Cerebellar nuclear complex (tissue), 1 donor: ENCODE measurements at regions not wholly inside any gene's neighbourhood (a gene's known extent, or its start where the extent isn't known, plus 50 kb on each side); places are given as distances from the start of the nearest gene placed in this dataset.

ENCODE experiments used
- DNase-seq, 2 experiments: peaks; one replicate each; lab custom pipeline; 2025; lab: John Stamatoyannopoulos, UW

DNA sequence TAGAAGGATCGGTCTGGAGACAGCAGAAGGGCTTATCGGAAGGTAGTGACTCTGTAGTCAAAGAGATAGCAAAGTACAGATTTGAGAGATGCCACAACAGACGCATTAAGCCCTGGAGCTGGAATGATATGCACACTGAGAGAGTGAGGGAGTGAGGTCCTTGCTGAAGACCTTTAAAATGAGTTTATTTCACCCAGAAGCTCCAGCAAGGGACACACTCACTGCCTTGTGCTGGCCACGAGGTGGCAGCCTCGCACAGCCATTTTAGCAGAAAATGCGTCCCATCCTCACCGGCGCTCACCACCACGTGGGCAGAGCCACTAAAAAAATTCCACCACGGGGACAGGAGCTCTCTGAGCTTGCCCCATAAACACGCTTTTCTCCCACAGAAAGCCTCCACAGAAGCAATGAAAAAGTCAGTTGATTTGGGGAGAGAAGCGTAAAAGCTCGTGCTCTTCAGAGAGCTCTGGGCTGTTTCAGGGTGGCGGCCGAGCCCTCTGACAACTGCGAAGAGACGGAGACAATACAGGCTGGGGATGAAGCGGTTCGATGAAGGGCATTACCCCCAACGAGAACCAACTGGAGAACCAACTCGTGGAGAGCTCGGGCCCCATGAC, 163.0 kb upstream of the KLF14 start:
- no peak for DNase-seq

DNA sequence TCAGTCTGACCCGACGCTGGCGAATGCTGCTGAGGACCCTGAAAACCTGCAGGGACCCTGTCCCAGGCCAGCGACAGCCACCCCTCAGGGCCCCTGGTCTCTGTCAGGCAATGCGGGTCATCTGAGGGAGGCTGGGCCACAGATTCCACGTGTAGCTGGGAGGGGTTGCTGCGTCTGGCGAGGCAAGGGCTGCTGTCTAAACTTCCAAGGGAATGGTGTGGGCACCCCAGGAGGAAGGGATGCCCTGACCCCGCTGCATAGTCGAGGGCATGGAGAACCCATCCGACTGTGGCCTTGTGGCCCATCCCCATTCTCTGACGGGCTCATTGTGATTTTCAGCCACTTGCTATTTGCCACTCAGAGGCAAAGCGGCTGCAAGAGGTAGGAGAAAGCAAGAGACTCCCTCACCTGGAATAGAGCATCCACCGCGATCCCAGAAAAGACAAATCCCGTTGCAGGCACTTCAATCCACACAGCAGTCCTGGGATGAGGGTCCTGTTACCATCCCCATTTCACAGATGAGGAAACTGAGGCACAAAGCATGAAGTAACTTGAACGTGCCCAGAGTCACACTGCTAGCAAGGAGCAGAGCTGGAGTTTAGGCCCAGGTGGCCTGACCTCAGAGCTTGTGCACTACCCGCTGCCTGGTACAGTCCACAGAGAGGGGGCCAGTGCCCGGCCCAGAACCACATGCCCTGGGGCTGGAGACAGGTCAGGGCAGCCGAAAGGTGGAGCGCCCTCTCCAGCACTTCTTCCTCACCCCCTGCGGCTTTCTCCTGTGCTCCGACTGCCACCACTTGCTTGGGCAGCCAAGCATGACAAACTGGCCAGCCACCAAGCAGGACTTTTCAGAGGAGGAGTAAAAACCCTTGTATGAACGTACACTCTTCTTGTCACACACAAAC, 163.8 kb upstream of the KLF14 start:
- DNase-seq = no peak

DNA sequence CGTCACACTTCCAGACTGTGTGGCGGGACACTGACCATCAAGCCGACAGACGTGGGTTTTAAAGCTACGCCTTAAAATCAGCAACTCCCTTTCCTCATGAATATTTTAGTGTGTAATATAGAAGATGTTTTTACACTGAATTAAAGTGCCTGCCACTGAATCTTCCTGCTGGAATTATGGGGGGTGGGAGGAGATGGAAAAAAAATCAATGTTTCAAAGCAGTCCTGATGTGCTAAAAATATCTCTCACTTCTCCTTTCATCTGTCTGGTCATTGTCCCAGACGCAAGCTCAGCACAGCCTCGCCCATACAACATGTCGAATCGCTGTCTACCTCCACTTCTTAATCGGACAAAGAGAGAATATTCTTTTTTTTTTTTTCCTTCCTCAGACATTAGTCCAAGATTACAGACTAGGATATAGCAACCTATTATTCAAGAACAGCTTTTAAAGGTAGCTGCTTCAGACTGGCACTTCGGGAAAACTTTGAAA, 165.1 kb upstream of the KLF14 start:
- no peak for DNase-seq

DNA sequence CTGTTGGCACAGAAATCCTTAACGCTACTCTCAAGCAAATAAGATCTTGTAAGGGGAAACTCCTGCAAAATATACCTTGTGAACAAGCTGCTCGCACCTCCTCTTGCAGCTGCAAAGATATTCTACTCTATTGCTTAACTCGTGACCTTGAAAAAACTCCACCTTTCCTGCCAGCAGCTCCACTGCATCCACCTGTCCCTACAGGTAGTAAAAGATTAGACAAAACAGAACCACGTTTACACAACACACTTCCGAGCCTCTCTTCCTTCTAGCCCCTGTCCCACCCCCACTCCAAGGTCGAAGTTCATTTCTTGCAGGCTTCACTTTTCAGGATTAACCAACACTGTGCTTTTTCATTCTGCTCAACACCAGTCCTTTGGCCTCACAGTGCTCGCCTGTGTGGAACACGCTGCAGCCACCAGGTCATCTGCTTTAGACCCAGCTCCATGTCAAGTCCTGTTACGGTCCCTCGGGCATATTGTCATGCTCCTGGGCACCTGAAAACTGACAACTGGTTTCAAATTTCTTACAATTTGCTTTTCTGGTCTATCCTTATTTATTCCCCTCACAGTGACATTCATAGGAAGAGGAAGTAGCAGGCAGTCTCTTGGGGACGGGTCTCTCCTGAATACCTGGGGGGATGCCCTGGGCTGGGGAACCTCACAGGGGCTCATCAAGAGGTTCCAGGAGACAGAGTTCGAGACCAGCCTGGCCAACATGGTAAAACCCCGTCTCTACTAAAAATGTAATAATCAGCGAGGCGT, 165.8 kb upstream of the KLF14 start:
- DNase-seq = no peak

DNA sequence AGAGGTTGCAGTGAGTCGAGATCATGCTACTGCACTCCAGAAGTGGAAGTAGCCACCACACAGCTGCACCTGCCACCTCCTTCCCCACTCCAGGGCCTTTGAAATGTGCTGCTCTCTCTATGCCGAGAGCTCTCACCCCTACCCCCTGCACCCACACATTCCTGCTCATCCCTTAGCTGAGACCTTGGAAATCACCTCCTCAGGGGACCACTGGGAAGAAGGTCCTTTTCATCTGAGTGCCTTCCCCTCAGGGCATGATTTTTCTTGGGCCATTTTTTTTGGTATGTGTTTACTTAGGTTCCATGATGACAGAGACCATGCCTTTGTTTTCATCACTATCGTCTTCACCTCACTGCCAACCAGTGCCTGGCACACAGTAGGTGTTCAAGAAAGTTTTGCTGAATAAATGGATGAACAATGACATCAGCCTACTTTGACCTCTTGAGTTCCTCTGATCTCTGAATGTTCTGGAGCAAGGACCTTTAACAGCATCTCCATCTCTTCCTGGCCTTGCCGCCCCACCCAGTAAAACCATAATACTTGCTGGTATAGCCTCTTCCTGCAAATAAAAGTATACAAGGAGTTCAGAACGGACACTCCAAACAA, 166.6 kb upstream of the KLF14 start:
- DNase-seq = no peak

DNA sequence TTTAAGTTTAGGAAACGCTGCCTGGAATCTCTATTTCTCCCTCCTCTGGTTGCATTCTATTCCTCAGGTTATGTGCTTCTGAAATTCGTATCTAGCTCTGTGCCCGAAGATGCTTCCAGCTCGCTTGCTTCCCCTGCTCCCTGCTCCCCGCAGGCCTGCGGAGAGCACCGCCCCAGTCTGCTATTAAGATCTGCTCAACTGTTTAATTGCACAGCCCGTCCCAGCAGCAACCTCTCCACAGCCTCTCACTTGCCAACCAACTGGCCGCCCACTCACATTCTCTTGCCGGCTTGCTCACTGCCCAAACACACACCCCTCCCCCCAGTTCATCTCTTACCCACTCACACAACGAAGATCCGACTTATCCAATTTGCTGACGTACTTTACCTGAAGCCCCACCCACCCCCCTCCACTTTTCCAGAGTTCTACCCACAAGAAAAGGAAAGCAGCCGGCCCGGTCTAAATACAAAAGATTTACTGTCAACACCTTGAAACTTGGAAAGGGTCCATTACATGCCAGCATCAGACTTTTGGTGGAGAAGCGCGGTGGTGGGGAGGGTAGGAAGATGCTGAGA, 167.3 kb upstream of the KLF14 start:
- DNase-seq = peak in 1 of 2 experiments; percentile 14

DNA sequence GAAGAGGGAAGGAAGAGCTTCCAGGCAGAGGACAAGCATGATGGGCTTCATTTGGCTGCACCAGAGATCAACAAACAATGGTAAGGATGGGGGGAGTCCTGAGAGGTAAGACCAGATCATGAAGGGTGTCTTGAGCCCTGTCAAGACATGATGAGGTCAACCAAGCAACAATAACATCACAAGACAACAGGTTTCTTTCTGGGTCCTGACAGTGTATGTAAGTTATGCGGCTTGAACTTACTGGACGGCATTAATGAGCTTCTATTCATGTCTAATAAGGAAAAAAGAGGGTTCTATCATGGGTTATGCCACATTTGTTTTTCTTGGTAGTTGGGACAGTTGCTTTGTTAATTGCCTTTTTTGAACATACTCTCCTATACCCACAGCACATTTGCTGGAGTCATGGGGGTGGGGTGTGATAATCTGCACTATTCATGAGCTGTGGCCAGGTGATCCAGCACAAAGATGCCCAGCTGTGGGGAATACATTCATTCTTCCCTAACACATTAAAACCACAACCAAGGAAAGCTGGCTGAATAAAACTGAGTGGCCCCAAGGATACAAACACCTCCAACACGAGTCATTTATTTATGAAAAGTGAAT, 168.8 kb upstream of the KLF14 start:
- no peak for DNase-seq

DNA sequence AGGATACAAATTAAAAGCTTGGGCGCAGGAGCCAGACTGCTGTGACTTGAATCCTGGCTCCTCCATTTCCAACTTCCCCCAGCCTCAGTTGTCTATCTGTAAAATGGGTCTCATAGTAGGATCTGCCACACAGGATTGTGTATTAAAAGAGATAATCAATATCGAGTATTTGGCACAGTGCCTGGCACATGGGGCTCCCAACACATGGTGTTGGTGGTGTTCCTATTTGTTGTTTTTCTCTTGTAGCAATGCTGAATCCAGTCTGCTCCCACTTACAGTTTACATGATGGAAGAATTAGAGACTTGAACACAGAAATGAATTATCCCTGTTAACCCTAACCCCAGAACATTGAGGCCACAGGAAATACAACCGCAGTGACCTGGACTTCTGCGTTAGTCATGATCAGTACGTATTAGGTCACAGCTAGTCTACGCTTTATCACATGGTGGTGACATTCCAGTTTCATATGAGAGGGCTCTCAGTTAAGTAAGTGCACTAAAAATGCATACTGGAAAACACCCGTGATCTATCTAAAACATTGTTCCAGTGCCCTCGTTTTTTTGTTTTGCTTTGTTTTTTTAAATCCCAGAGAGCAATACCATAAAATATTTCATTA, 169.5 kb upstream of the KLF14 start:
- no peak for DNase-seq

DNA sequence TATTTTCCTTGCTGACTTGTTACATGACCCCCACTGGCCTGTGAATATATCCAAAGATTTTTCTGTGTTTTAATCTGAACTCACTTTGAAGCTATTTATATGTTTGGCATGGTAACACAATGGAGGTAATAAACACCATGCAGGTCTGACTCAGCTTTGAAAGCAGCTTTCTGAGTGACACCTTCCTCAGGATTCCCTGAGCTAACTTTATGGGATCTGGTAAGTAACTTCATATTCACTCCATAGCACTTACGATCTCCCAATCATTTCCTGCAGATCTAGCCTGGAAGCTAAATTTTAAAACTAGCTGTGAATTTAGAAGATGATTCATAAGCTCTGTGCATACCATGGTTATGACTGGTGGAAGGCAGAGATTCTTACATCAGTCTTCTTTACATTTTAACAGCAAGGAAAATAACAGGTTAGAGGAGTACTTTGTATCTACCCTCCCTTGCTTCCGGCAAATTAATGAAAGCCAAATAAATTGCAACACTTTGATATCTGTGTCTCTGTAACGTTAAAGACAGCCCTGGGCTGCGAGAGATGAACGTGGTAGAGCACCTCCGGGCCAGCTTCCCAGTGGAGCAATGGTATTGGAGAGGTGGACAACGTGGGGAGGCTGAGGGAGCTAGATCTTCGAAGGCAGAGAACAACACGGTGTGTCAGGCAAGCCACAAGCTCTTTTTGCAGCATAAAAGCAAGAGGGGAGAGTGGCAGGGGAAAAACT, 170.2 kb upstream of the KLF14 start:
- no peak for DNase-seq

DNA sequence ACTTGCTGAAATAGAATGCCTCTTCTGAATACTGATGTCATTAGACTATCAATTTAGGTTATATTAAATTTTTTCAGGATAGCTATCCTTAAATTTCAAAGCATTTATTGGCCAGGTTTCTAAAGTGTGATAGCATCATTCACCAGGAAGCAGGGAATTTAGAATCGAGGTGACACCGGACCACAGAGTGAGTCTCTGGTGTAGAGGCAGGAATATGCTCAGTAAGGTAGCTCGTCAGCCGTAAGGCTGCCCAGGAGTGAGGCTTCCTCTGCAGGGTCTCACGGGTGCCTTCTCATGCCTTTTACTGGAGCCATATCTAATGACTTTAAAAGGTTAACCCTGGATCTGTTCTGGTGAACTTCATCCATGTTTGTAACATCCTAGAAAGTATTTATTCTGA, 170.8 kb upstream of the KLF14 start:
- no peak for DNase-seq

DNA sequence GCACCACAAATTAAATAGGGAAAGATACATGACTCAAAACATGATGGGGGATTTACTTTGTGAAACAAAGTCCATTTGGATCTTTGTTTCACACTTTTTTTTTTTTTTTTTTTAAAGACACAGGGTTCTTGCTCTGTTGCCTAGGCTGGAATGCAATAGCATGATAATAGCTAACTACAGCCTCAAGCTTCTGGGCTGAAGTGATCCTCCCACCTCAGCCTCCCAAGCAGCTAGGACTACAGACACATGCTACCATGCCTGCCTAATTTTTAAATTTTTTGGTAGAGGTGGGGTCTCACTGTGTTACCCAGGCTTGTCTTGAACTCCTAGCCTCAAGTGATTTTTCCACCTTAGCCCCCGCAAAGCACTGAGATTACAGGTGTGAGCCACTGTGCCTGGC, 172.6 kb upstream of the KLF14 start:
- no peak for DNase-seq

DNA sequence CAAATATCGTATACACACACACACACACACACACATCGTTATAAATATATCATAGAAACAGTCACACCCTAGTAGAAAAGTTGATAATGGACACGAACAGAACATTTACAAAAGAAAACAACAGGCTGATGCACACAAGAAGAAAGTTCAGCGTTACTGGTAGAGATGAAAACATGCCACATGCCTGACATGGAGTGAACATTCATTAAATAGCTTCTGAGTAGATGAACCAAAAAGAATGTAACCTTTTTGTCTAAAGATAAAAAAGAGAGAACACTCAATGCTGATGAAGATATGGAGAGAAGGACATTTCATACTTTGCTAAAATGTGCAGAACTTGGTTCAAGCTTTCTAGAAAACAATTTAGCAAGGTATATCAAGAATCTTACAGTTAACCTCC, 173.4 kb upstream of the KLF14 start:
- DNase-seq = no peak

DNA sequence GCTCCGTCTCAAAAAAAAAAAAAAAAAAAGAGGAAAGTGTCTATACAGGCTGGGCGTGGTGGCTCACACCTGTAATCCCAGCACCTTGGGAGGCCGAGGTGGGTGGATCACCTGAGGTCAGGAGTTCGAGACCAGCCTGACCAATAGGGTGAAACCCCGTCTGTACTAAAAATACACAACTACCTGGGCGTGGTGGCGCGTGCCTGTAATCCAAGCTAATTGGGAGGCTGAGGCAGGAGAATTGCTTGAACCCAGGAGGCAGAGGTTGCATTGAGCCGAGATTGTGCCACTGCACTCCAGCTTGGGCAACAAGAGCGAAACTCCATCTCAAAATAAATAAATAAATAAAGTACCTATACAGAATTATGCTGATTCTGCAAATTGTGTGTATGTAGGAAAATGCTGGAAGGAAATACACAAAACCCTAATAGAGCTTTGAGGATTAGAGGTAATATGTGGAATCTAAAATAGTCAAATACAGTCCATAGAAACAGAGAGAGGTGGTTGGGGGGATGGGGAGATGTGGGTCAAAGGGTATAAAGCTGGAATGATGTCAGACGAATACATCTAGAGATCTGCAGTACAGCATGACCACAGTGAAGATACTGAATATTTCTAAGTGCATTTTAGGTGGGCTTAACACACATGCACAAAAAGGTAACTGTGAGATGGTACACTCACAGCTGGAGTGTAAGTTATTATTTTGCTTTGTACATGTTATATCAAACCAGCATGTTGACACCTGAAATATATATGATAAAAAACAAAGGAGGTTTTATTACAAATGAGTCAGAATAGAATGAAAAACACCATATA, 174.5 kb upstream of the KLF14 start:
- DNase-seq = no peak

DNA sequence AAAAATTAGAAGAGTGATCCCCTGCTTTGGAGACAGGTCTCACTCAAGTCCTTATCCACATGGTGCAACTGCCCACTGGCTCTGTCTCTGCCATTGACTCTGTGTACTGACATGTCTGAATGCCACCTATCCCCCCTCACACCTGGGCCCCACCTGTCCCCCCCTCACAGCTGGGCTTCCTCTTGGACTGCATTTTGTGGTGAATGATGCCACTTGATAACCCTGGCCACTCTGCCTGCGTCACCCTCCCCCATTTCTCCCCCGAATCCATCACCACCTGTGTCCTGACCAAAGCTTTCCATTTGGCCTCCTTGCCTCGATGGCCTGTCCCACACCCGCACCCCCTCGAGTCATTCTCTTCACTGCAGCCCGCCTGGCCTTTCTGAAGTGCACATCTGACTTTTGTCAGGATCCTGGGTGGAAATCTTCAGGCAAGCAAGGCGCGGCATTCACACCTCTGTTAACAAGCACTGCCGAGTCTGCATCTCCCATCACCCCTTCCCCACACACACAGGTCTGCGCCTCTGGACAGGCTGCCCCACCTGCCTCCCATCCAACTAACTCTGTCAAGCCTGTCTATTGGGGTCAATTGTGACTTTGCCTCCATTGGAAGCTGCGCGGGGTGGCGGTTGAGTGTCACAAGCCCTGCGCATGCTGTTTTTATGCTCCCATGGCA, 175.3 kb upstream of the KLF14 start:
- no peak for DNase-seq

DNA sequence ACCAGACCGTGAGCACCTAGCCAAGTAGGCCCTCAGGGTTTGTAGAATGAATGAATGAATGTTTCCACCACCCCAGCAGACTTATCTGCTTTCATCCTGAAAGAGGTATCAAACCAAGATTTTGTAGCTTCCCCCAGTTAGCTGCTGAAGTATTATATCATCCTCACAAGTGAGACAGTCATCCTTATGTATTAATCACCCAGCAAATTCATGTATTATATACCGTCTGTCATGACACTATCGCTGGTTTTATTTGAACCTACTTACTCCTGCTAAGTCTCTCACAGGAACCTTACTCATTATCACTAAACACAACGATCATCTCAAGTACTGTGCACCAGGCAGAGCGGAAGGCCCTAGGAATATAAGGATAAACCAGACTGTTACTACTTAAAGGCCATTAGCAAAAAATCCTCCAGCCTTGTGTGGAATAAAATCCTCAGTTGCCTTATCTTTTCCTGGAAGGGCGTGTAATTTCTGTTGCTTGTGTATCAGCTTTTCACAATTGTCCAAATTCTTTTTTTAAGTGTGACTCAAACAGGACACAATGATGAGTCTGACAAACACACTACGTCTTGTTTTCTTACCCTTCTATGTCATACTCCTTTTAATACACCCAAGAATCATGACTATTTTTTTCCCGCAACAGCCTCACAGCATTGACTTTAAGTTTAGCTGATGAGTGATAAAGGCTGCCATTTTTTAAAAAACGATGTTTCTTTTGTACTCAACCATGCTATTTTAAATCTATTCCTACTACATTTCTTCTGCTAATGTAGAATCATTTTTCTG, 176.1 kb upstream of the KLF14 start:
- DNase-seq = no peak

DNA sequence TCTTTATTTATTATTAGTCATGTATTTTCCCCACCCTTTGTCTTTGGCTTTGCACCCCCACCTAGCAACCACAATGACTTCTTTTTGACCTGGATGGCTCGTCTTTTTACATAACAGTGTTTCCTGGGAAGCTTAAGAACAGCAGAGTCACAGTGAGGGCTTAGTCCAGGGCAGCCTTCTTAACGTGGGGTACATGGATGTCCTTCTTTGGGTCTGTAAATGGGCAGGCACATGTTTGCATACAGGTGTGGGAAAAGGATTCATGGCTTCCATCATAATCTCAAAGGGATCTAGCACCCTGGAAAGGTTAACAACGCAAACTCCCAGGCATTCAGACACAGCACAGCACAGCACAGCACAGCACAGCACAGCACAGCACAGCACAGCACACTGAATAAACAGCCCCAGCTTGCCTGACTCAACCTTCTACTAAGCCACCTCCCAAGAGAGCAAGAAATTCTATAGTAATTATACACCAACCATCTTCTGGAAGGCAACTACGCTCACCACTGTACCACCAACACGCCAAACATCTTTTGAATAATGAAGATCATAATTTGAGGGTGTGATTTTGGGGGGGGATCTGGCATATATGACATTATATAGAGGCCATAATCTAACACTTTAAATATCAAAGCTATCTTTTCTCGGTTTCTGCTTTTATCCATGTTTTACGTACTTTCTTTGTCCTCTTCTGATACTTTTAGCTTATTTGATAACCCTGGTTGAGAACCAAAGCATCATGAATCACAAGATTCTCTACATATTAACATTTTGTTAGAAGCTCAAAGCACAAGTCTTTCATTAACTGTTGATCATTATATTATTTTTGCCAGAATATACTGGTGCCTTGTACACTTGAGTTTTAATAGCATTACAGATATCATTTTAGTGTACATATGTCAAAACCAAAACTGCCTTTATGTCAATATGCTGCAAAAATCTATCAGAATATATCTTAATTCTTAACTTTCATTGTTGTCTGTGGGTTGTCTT, 177.2 kb upstream of the KLF14 start:
- no peak for DNase-seq
